ENCODE measurements at regions not wholly inside any gene's neighbourhood (a gene's known extent, or its start where the extent isn't known, plus 50 kb on each side); places are given as distances from the start of the nearest gene placed in this dataset.

DNA sequence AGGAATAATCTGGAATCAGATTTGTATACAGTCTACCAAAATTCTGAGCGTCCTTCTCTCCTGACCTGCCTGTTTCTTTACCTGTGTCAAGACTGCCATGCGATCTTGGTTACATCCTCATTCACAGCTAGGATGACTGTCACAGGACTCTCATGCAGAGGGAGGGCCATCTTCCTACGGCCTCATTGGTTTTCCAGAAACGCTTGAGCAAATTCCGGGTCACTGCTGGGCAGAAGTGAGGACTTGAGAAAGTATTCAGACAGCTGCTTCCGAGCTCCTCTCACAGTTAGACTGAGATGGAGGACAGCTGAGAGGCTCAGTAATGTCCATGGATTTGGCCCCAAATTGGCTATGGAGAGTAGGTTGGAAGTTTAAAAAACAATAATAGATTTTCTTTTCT is 94.2 kb downstream of the TFAP2C start:
- H3K9ac ChIP-seq (ENCODE audit: extremely low read depth, insufficient read length, low read length), result no peak overlapping the region
- H4K91ac ChIP-seq (ENCODE audit: insufficient read length, low read depth, low read length), result no peak overlapping the region
- TF ChIP-seq, protein P1, sequence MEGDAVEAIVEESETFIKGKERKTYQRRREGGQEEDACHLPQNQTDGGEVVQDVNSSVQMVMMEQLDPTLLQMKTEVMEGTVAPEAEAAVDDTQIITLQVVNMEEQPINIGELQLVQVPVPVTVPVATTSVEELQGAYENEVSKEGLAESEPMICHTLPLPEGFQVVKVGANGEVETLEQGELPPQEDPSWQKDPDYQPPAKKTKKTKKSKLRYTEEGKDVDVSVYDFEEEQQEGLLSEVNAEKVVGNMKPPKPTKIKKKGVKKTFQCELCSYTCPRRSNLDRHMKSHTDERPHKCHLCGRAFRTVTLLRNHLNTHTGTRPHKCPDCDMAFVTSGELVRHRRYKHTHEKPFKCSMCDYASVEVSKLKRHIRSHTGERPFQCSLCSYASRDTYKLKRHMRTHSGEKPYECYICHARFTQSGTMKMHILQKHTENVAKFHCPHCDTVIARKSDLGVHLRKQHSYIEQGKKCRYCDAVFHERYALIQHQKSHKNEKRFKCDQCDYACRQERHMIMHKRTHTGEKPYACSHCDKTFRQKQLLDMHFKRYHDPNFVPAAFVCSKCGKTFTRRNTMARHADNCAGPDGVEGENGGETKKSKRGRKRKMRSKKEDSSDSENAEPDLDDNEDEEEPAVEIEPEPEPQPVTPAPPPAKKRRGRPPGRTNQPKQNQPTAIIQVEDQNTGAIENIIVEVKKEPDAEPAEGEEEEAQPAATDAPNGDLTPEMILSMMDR (conservative IDR thresholded peaks at IDR 0.05), result no peak
- no peaks in the 10 kb centered on the region for H3K27me3 ChIP-seq (ENCODE audit: insufficient read depth, low read length)
- no peak overlapping the region for H2AFZ ChIP-seq (ENCODE audit: low read length)
- H3K23me2 ChIP-seq (ENCODE audit: insufficient read length, low read depth, low read length, poor library complexity, severe bottlenecking), result no peaks in the 10 kb centered on the region
- no peak overlapping the region for H2BK5ac ChIP-seq (ENCODE audit: insufficient read length, low read length)
- H2BK20ac ChIP-seq (ENCODE audit: low read depth, low read length, poor library complexity, severe bottlenecking), result no peak overlapping the region
- H3K18ac ChIP-seq (ENCODE audit: insufficient read length, low read depth, low read length), result no peak overlapping the region
- no peaks in the 10 kb centered on the region for H4K20me1 ChIP-seq (ENCODE audit: control insufficient read depth, insufficient read depth, insufficient read length)
- no peak overlapping the region for H2BK12ac ChIP-seq (ENCODE audit: insufficient read length, low read depth, low read length)
- no peak overlapping the region for H2BK120ac ChIP-seq (ENCODE audit: low read depth, low read length, poor library complexity, severe bottlenecking)
- H3K56ac ChIP-seq (ENCODE audit: insufficient read length, low read depth, low read length), result no peak overlapping the region
- no peak overlapping the region for H3K14ac ChIP-seq (ENCODE audit: insufficient read depth, low read length)
- no peak overlapping the region for H3K27ac ChIP-seq (ENCODE audit: insufficient read length, low read depth, low read length)
- no peak overlapping the region for H2AK5ac ChIP-seq (ENCODE audit: insufficient read length, low read length)
- no peaks in the 10 kb centered on the region; a peak in 2 of 5 replicates for H3K9me3 Mint-ChIP-seq
- no peak overlapping the region for H2BK15ac ChIP-seq (ENCODE audit: low read depth, low read length)
- no peak overlapping the region for H3K23ac ChIP-seq (ENCODE audit: insufficient read length, low read depth, low read length)
- H3K4me1 Mint-ChIP-seq, result peaks cover 6 to 12% of the 10 kb centered on the region in 2 experiments; a peak in 3 of 4 replicates
- H3T11ph ChIP-seq (ENCODE audit: low read length), result no peak overlapping the region
- no peaks in the 10 kb centered on the region; the same call in 1 of the 2 replicates for H3K4me1 ChIP-seq (ENCODE audit: insufficient read depth, low read length)
- H3K27me3 Mint-ChIP-seq (ENCODE audit: low read depth), result peaks cover 2% of the 10 kb centered on the region
- no peak overlapping the region for H3K27ac Mint-ChIP-seq
- no peak overlapping the region for H4K8ac ChIP-seq (replicated peaks; ENCODE audit: insufficient read length, low read depth, low read length)
- H4K5ac ChIP-seq (ENCODE audit: insufficient read length, low read depth, low read length), result no peak overlapping the region
- no peak overlapping the region for H3K4me2 ChIP-seq (ENCODE audit: insufficient read depth, insufficient read length, low read length)
- no CpG with 5 or more reads among the region's 6 CpGs for WGBS (ENCODE audit: extremely low coverage, insufficient read length, low lambda C conversion rate)
- no peak overlapping the region for H3K4me3 Mint-ChIP-seq
- H3K79me2 ChIP-seq (ENCODE audit: insufficient read depth, low read length), result no peaks in the 10 kb centered on the region
- H3K4ac ChIP-seq (ENCODE audit: low read depth, low read length), result no peak overlapping the region
- H3K9me3 ChIP-seq (ENCODE audit: control insufficient read depth, low read depth, low read length), result no peaks in the 10 kb centered on the region
- H3K79me1 ChIP-seq (ENCODE audit: insufficient read depth, low read depth, low read length, poor library complexity, severe bottlenecking), result no peaks in the 10 kb centered on the region
- no peaks in the 10 kb centered on the region; a peak in 1 of 7 replicates for H3K36me3 Mint-ChIP-seq (ENCODE audit: insufficient read depth in 1 of 3, low read depth in 3 of 3)
- no peak for DNase-seq
